ENCODE measurements at regions not wholly inside any gene's neighbourhood (a gene's known extent, or its start where the extent isn't known, plus 50 kb on each side); places are given as distances from the start of the nearest gene placed in this dataset.
"Not testable (repeated sequence)": the region's sequence is repeated elsewhere in the genome, so short reads cannot be mapped to it uniquely, and the experiment has no call there.

DNA sequence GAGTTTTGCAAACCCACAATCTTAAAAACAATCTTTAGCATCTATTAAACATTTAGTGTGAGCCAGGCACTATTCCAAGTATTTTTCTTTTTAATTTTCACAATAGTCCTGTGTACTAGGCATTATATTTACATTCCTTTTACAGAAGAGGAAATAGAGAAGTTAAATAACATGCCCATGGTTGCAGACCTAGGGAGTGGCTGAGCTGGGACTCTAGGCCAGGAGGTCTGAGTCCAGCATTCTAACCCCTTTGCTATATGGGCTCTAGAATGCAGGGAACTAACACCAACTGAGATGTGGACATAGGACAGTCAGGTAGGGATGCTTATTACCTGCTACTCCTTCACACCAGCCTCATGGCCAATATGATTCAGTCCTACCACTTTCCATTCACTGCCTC lies 243.8 kb downstream of the XPNPEP1 start:
- Histone ChIP-seq H3K9ac (ENCODE audit: low read length) (no peak overlapping the region), H3K27me3 (ENCODE audit: control insufficient read depth, insufficient read depth, low read length) (no peaks in the 10 kb centered on the region), H3K9me3 (ENCODE audit: control insufficient read depth, low read length) (no peaks in the 10 kb centered on the region), H3K4me1 (ENCODE audit: control insufficient read depth, insufficient read depth, low read length) (no peaks in the 10 kb centered on the region), H3K4me3 (ENCODE audit: low read length) (no peak overlapping the region), H3K36me3 (ENCODE audit: control insufficient read depth, insufficient read depth, low read length) (no peaks in the 10 kb centered on the region)

GRCh38 chr10:109678857-109679256 lies 244.5 kb downstream of the XPNPEP1 start:
- Histone ChIP-seq H3K4me3 (ENCODE audit: low read length) (no peak overlapping the region), H3K4me1 (ENCODE audit: control insufficient read depth, insufficient read depth, low read length) (no peaks in the 10 kb centered on the region), H3K9ac (ENCODE audit: low read length) (no peak overlapping the region), H3K9me3 (ENCODE audit: control insufficient read depth, low read length) (no peaks in the 10 kb centered on the region), H3K36me3 (ENCODE audit: control insufficient read depth, insufficient read depth, low read length) (no peaks in the 10 kb centered on the region), H3K27me3 (ENCODE audit: control insufficient read depth, insufficient read depth, low read length) (no peaks in the 10 kb centered on the region)

DNA sequence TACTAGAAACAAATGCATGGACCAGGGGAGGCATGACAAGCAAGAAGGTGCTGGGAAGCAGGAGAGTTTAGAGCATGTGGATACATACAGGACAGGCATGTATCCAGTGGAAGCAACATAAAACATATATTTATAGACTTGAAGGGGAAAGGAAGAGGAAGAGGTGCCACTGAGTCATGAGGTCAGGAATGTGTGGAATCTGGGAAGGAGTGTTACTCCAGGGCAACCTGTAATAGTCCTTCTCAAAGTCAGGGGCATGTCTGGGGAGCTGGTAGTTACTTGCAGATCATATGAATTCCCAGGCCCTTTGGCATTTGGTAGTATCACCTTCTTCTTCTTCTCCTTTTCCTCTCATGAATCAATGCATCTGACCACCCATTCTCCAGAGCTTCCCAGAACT lies 246.6 kb downstream of the XPNPEP1 start:
- no peaks in the 10 kb centered on the region for H3K36me3 ChIP-seq (ENCODE audit: control insufficient read depth, insufficient read depth, low read length)
- H3K9me3 ChIP-seq (ENCODE audit: control insufficient read depth, low read length), result no peaks in the 10 kb centered on the region
- H3K27me3 ChIP-seq (ENCODE audit: control insufficient read depth, insufficient read depth, low read length), result no peaks in the 10 kb centered on the region
- H3K4me3 ChIP-seq (ENCODE audit: low read length), result no peak overlapping the region
- no peak overlapping the region for H3K9ac ChIP-seq (ENCODE audit: low read length)
- no peaks in the 10 kb centered on the region for H3K4me1 ChIP-seq (ENCODE audit: control insufficient read depth, insufficient read depth, low read length)

- no peak overlapping the region for H3K9ac ChIP-seq (ENCODE audit: low read length)
- no peaks in the 10 kb centered on the region for H3K27me3 ChIP-seq (ENCODE audit: control insufficient read depth, insufficient read depth, low read length)
- no peak overlapping the region for H3K4me3 ChIP-seq (ENCODE audit: low read length)
Measured at GRCh38 chr10:109668703-109669102, 254.6 kb downstream of the XPNPEP1 start.

DNA sequence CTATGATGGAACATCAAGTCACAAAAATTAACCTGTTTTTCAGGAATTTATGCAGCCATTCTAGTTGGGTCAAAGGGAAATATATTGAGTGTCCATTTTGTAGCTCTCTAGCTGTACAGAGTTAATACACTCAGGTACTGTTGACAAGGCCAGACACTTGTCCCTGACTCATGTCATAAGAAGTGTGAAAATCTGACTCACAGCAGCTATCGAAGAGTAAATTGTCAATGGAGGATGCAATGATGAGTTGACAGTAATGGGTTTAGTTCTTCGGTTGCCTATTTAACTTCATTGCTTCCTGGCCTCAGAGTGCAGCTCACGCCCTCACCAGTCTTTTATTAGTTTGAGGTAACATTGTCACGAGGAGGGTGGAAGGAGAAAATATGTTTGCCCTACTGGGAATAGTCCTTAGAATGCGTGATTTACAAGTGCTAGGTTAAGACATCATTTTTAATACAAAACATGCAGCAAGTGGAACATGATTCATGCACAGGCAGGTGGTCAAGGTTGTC lies 255.1 kb downstream of the XPNPEP1 start:
- H3K27me3 ChIP-seq (ENCODE audit: control insufficient read depth, insufficient read depth, low read length), result no peaks in the 10 kb centered on the region
- no peaks in the 10 kb centered on the region for H3K4me1 ChIP-seq (ENCODE audit: control insufficient read depth, insufficient read depth, low read length)
- H3K36me3 ChIP-seq (ENCODE audit: control insufficient read depth, insufficient read depth, low read length), result no peaks in the 10 kb centered on the region
- H3K4me3 ChIP-seq (ENCODE audit: low read length), result no peak overlapping the region
- H3K9me3 ChIP-seq (ENCODE audit: control insufficient read depth, low read length), result no peaks in the 10 kb centered on the region
- H3K9ac ChIP-seq (ENCODE audit: low read length), result no peak overlapping the region

More at GRCh38 chr10:109668703-109669102, 254.6 kb downstream of the XPNPEP1 start:
- Histone ChIP-seq H3K4me1 (ENCODE audit: control insufficient read depth, insufficient read depth, low read length) (no peaks in the 10 kb centered on the region), H3K36me3 (ENCODE audit: control insufficient read depth, insufficient read depth, low read length) (no peaks in the 10 kb centered on the region), H3K9me3 (ENCODE audit: control insufficient read depth, low read length) (no peaks in the 10 kb centered on the region)

DNA sequence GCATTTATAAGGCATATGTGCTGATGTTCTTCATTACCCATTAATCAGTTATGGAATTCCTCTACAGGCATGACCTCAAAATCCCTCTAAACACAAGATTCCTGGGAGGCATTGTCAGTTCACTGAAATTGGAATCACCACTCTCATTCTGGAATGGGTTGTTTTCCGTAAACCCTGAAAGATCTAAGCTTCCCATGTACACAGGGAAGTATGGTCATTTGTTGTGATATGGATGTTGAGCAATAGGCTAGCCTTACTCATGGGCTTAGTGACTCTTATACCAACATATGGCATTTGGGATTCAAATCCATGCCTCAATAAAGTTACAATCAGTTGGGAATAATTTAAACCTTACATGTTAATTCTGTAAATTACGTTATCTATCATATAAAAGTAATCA lies 258.0 kb downstream of the XPNPEP1 start:
- no peaks in the 10 kb centered on the region for H3K27me3 ChIP-seq (ENCODE audit: control insufficient read depth, insufficient read depth, low read length)
- no peaks in the 10 kb centered on the region for H3K4me1 ChIP-seq (ENCODE audit: control insufficient read depth, insufficient read depth, low read length)
- no peak overlapping the region for H3K9ac ChIP-seq (ENCODE audit: low read length)
- no peaks in the 10 kb centered on the region for H3K36me3 ChIP-seq (ENCODE audit: control insufficient read depth, insufficient read depth, low read length)
- H3K9me3 ChIP-seq (ENCODE audit: control insufficient read depth, low read length), result no peaks in the 10 kb centered on the region
- H3K4me3 ChIP-seq (ENCODE audit: low read length), result no peak overlapping the region

DNA sequence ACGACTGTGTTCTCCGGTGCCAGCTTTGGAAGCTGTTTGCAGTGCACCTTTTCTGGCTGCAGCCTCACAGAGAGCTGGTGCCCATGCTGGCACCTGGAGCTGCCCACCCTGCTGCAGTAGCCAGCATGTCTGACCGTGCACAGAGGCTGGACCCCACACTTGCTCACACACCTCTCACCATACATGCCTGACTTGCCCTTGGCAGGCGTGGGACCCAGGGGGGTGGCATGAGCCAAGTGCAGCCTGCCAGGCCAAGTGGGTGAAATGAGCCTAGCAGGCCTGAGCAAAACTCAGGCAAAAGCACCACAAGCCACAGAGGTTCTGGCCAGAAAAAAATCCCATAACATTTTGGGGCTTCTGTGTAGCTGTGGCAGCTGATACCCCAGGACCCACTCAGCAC lies 258.8 kb downstream of the XPNPEP1 start:
- Histone ChIP-seq H3K27me3 (ENCODE audit: control insufficient read depth, insufficient read depth, low read length) (no peaks in the 10 kb centered on the region), H3K4me1 (ENCODE audit: control insufficient read depth, insufficient read depth, low read length) (no peaks in the 10 kb centered on the region), H3K4me3 (ENCODE audit: low read length) (no peak overlapping the region), H3K9me3 (ENCODE audit: control insufficient read depth, low read length) (no peaks in the 10 kb centered on the region), H3K9ac (ENCODE audit: low read length) (no peak overlapping the region), H3K36me3 (ENCODE audit: control insufficient read depth, insufficient read depth, low read length) (no peaks in the 10 kb centered on the region)

- no peaks in the 10 kb centered on the region for H3K4me1 ChIP-seq (ENCODE audit: control insufficient read depth, insufficient read depth, low read length)
- no peak overlapping the region for H3K4me3 ChIP-seq (ENCODE audit: low read length)
- H3K9me3 ChIP-seq (ENCODE audit: control insufficient read depth, low read length), result no peaks in the 10 kb centered on the region
- no peak overlapping the region for H3K9ac ChIP-seq (ENCODE audit: low read length)
- H3K27me3 ChIP-seq (ENCODE audit: control insufficient read depth, insufficient read depth, low read length), result no peaks in the 10 kb centered on the region
- H3K36me3 ChIP-seq (ENCODE audit: control insufficient read depth, insufficient read depth, low read length), result no peaks in the 10 kb centered on the region
Measured at GRCh38 chr10:109663122-109663521, 260.2 kb downstream of the XPNPEP1 start.

- not testable (repeated sequence) for H3K4me1 ChIP-seq (ENCODE audit: control insufficient read depth, insufficient read depth, low read length); H3K36me3 ChIP-seq (ENCODE audit: control insufficient read depth, insufficient read depth, low read length); H3K9me3 ChIP-seq (ENCODE audit: control insufficient read depth, low read length); H3K27me3 ChIP-seq (ENCODE audit: control insufficient read depth, insufficient read depth, low read length); H3K9ac ChIP-seq (ENCODE audit: low read length); H3K4me3 ChIP-seq (ENCODE audit: low read length)
Measured at GRCh38 chr10:109652612-109653011, 270.7 kb downstream of the XPNPEP1 start.

- no peaks in the 10 kb centered on the region for H3K36me3 ChIP-seq (ENCODE audit: control insufficient read depth, insufficient read depth, low read length)
- H3K9ac ChIP-seq (ENCODE audit: low read length), result no peak overlapping the region
- no peaks in the 10 kb centered on the region for H3K27me3 ChIP-seq (ENCODE audit: control insufficient read depth, insufficient read depth, low read length)
- no peaks in the 10 kb centered on the region for H3K4me1 ChIP-seq (ENCODE audit: control insufficient read depth, insufficient read depth, low read length)
- no peaks in the 10 kb centered on the region for H3K9me3 ChIP-seq (ENCODE audit: control insufficient read depth, low read length)
- no peak overlapping the region for H3K4me3 ChIP-seq (ENCODE audit: low read length)
Measured at GRCh38 chr10:109650228-109650627, 273.1 kb downstream of the XPNPEP1 start.

GRCh38 chr10:109647627-109648026 lies 275.7 kb downstream of the XPNPEP1 start:
- H3K4me3 ChIP-seq (ENCODE audit: low read length), result no peak overlapping the region
- H3K9ac ChIP-seq (ENCODE audit: low read length), result no peak overlapping the region
- H3K9me3 ChIP-seq (ENCODE audit: control insufficient read depth, low read length), result no peaks in the 10 kb centered on the region
- no peaks in the 10 kb centered on the region for H3K4me1 ChIP-seq (ENCODE audit: control insufficient read depth, insufficient read depth, low read length)
- no peaks in the 10 kb centered on the region for H3K27me3 ChIP-seq (ENCODE audit: control insufficient read depth, insufficient read depth, low read length)
- no peaks in the 10 kb centered on the region for H3K36me3 ChIP-seq (ENCODE audit: control insufficient read depth, insufficient read depth, low read length)

DNA sequence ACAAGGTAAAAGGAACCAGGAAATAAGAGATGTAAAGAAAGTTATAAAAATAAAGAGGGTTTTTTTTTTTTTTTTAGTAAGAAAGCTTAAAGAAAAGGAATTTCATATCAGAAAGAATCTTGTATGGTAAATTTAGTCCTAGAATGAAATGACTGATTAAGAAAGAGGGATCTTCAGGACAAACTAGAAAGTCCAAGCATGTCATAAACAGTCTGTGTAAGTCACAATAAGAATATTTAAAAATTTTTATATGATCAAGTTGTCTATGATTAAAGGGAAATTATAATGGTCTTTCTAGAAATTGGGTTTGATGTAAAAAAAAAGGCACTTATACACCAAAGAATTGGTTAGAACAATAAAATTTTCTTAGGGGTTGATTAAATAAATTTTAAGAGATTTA lies 289.5 kb downstream of the XPNPEP1 start:
- Histone ChIP-seq H3K4me1 (ENCODE audit: control insufficient read depth, insufficient read depth, low read length) (no peaks in the 10 kb centered on the region), H3K9ac (ENCODE audit: low read length) (no peak overlapping the region), H3K4me3 (ENCODE audit: low read length) (no peak overlapping the region), H3K27me3 (ENCODE audit: control insufficient read depth, insufficient read depth, low read length) (no peaks in the 10 kb centered on the region), H3K36me3 (ENCODE audit: control insufficient read depth, insufficient read depth, low read length) (no peaks in the 10 kb centered on the region), H3K9me3 (ENCODE audit: control insufficient read depth, low read length) (no peaks in the 10 kb centered on the region)

- not testable (repeated sequence) for H3K36me3 ChIP-seq (ENCODE audit: control insufficient read depth, insufficient read depth, low read length); H3K4me1 ChIP-seq (ENCODE audit: control insufficient read depth, insufficient read depth, low read length); H3K27me3 ChIP-seq (ENCODE audit: control insufficient read depth, insufficient read depth, low read length); H3K4me3 ChIP-seq (ENCODE audit: low read length); H3K9ac ChIP-seq (ENCODE audit: low read length); H3K9me3 ChIP-seq (ENCODE audit: control insufficient read depth, low read length)
Measured at GRCh38 chr10:109633017-109633416, 290.3 kb downstream of the XPNPEP1 start.

All from mucosa of stomach (tissue), 1 donor.